Skeletal muscle satellite cell (primary cell): ENCODE measurements at regions not wholly inside any gene's neighbourhood (a gene's known extent, or its start where the extent isn't known, plus 50 kb on each side); places are given as distances from the start of the nearest gene placed in this dataset.

Experiments used
- H3K27me3 ChIP-seq: 2 replicates; pipeline ENCODE4 v1.7.0; 2013; ENCODE audit warnings: low read length; ENCODE audit not compliant: control insufficient read depth, insufficient read depth
- H3K36me3 ChIP-seq: 2 replicates; pipeline ENCODE4 v1.7.0; 2013; ENCODE audit warnings: mild to moderate bottlenecking, control low read depth, low read length; ENCODE audit not compliant: insufficient read depth
- H3K4me1 ChIP-seq: 2 replicates; pipeline ENCODE4 v1.7.0; 2013; ENCODE audit warnings: low read length; ENCODE audit not compliant: control insufficient read depth, insufficient read depth
- H3K4me2 ChIP-seq: 2 replicates; pipeline ENCODE4 v1.7.0; 2013; ENCODE audit warnings: mild to moderate bottlenecking, low read length
- H3K4me3 ChIP-seq: 2 replicates; pipeline ENCODE4 v1.7.0; 2013; ENCODE audit warnings: low read length
- H3K9ac ChIP-seq: 2 replicates; pipeline ENCODE4 v1.7.0; 2013; ENCODE audit warnings: mild to moderate bottlenecking, low read depth, low read length, moderate library complexity
- H3K9me3 ChIP-seq: replicated peaks from 2 replicates; pipeline ENCODE4 v1.7.0; 2013; ENCODE audit warnings: mild to moderate bottlenecking, control low read depth, low read length

- Histone ChIP-seq H3K36me3 (no peaks in the 10 kb centered on the region), H3K9ac (no peak overlapping the region), H3K4me3 (no peak overlapping the region), H3K27me3 (no peaks in the 10 kb centered on the region), H3K4me1 (no peaks in the 10 kb centered on the region), H3K4me2 (no peak overlapping the region), H3K9me3 (peaks cover 22% of the 10 kb centered on the region)
These were observed 514.8 kb upstream of the MYT1L start for GRCh38 chr2:2845806-2846315.

- Histone ChIP-seq H3K9ac (no peak overlapping the region), H3K4me2 (no peak overlapping the region), H3K4me1 (no peaks in the 10 kb centered on the region), H3K9me3 (peaks cover 16% of the 10 kb centered on the region), H3K36me3 (no peaks in the 10 kb centered on the region), H3K4me3 (no peak overlapping the region), H3K27me3 (no peaks in the 10 kb centered on the region)
These were observed 514.2 kb upstream of the MYT1L start for GRCh38 chr2:2845267-2845666.

- Histone ChIP-seq H3K9me3 (peaks cover 12% of the 10 kb centered on the region), H3K4me1 (no peaks in the 10 kb centered on the region), H3K9ac (no peak overlapping the region)
These were observed 513.0 kb upstream of the MYT1L start for GRCh38 chr2:2843969-2844548.

GRCh38 chr2:2842466-2842865 is 511.4 kb upstream of the MYT1L start:
- peaks cover 26% of the 10 kb centered on the region for H3K9me3 ChIP-seq
- no peak overlapping the region for H3K9ac ChIP-seq
- no peaks in the 10 kb centered on the region for H3K36me3 ChIP-seq
- H3K4me1 ChIP-seq: no peaks in the 10 kb centered on the region
- H3K27me3 ChIP-seq: no peaks in the 10 kb centered on the region
- H3K4me3 ChIP-seq: no peak overlapping the region
- no peak overlapping the region for H3K4me2 ChIP-seq

More at GRCh38 chr2:2843969-2844548, 513.0 kb upstream of the MYT1L start:
- Histone ChIP-seq H3K4me2 (no peak overlapping the region), H3K4me3 (no peak overlapping the region), H3K36me3 (no peaks in the 10 kb centered on the region), H3K27me3 (no peaks in the 10 kb centered on the region)

- no peaks in the 10 kb centered on the region for H3K4me1 ChIP-seq
- H3K9me3 ChIP-seq: peaks cover 27% of the 10 kb centered on the region
- H3K4me2 ChIP-seq: no peak overlapping the region
- no peaks in the 10 kb centered on the region for H3K36me3 ChIP-seq
- H3K27me3 ChIP-seq: no peaks in the 10 kb centered on the region
- no peak overlapping the region for H3K9ac ChIP-seq
- H3K4me3 ChIP-seq: no peak overlapping the region
These were observed 509.7 kb upstream of the MYT1L start for GRCh38 chr2:2840681-2841300.

GRCh38 chr2:2839782-2840531 is 508.9 kb upstream of the MYT1L start:
- no peak overlapping the region for H3K4me2 ChIP-seq
- H3K4me1 ChIP-seq: no peaks in the 10 kb centered on the region
- no peak overlapping the region for H3K9ac ChIP-seq
- no peak overlapping the region for H3K4me3 ChIP-seq
- no peaks in the 10 kb centered on the region for H3K27me3 ChIP-seq
- H3K36me3 ChIP-seq: no peaks in the 10 kb centered on the region
- peaks cover 35% of the 10 kb centered on the region for H3K9me3 ChIP-seq

GRCh38 chr2:2839393-2839781 is 508.3 kb upstream of the MYT1L start:
- no peaks in the 10 kb centered on the region for H3K36me3 ChIP-seq
- H3K9ac ChIP-seq: no peak overlapping the region
- peaks cover 32% of the 10 kb centered on the region for H3K9me3 ChIP-seq
- H3K4me1 ChIP-seq: no peaks in the 10 kb centered on the region
- H3K4me2 ChIP-seq: no peak overlapping the region
- no peak overlapping the region for H3K4me3 ChIP-seq
- H3K27me3 ChIP-seq: no peaks in the 10 kb centered on the region

GRCh38 chr2:2838548-2838845 is 507.4 kb upstream of the MYT1L start:
- peaks cover 33% of the 10 kb centered on the region for H3K9me3 ChIP-seq
- H3K4me2 ChIP-seq: no peak overlapping the region
- H3K36me3 ChIP-seq: no peaks in the 10 kb centered on the region
- H3K4me3 ChIP-seq: no peak overlapping the region
- H3K4me1 ChIP-seq: no peaks in the 10 kb centered on the region
- H3K9ac ChIP-seq: no peak overlapping the region
- H3K27me3 ChIP-seq: no peaks in the 10 kb centered on the region

GRCh38 chr2:2837746-2838547 is 506.9 kb upstream of the MYT1L start:
- no peaks in the 10 kb centered on the region for H3K36me3 ChIP-seq
- no peak overlapping the region for H3K4me2 ChIP-seq
- peaks cover 38% of the 10 kb centered on the region for H3K9me3 ChIP-seq
- H3K4me3 ChIP-seq: no peak overlapping the region
- H3K9ac ChIP-seq: no peak overlapping the region
- H3K4me1 ChIP-seq: no peaks in the 10 kb centered on the region
- no peaks in the 10 kb centered on the region for H3K27me3 ChIP-seq

GRCh38 chr2:2836343-2837070 is 505.4 kb upstream of the MYT1L start:
- Histone ChIP-seq H3K36me3 (no peaks in the 10 kb centered on the region), H3K4me2 (no peak overlapping the region), H3K27me3 (no peaks in the 10 kb centered on the region), H3K4me1 (no peaks in the 10 kb centered on the region), H3K9ac (no peak overlapping the region), H3K9me3 (peaks cover 39% of the 10 kb centered on the region), H3K4me3 (no peak overlapping the region)
